AG04449 (cell line): ENCODE measurements at regions not wholly inside any gene's neighbourhood (a gene's known extent, or its start where the extent isn't known, plus 50 kb on each side); places are given as distances from the start of the nearest gene placed in this dataset.
A peak's percentile ranks its signal among the peaks of the same experiment; 100 is the strongest.

Experiments used
- CTCF ChIA-PET: fragments of 350-600 bp; formaldehyde crosslinking; extraction: SDS; loops from one replicate; lab custom pipeline; 2021; ENCODE audit warnings: antibody characterized with exemption; lab: Yijun Ruan, JAX
- POLR2A ChIA-PET: fragments of 400-600, 350-600 bp; formaldehyde crosslinking; extraction: SDS; loops from one replicate; lab custom pipeline; 2020; ENCODE audit warnings: antibody characterized with exemption, inconsistent platforms; lab: Yijun Ruan, JAX
- DNase-seq: peaks from one replicate; pipeline ENCODE4 v3.0.0-alpha.2; 2010; ENCODE audit warnings: low read depth, low spot score
- H3K4me3 ChIP-seq: 2 replicates; pipeline ENCODE4 v1.5.1; 2011; ENCODE audit warnings: low read depth, mild to moderate bottlenecking, control low read depth, low read length
- CTCF ChIP-seq: IDR thresholded peaks from one replicate; pipeline ENCODE4 v1.5.1; 2011; ENCODE audit warnings: mild to moderate bottlenecking, moderate library complexity, low read length, control low read depth, inconsistent platforms; ENCODE audit not compliant: insufficient read depth; ENCODE audit errors: missing control alignments

DNA sequence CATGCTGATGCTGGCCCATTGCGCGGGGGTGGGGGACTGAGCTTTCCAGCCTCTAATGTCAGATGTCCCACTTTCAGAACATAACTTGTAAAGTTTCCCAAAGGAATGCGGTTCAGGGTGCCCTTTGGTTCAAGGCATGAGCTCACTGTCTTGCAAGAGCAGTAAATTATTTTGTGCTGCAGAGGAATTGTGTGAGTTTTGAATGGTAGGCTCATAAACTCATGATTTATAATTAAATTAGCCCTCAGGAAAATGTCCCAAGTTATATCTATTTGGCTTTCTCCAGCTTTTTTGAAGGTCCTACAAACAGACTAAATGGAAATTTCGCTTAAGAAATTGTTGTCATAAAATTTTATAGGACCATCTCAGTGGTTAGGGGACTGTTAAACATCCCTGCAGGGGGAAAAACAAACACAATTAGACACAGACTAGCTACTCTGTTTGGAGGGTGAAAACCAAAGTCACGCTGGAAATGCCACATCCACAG is 321.8 kb downstream of the HS3ST3B1 start:
- no peak for TF ChIP-seq CTCF
- ChIA-PET CTCF (interaction anchor here (0.9 to 1.0 kb wide), 3 partner anchors 26 to 532 kb away, joined by 3 read pairs; no protein-coding TSS in a partner anchor), POLR2A (interaction anchor here (0.6 kb wide), 1 partner anchor 1347 kb away, joined by 4 read pairs; no protein-coding TSS in a partner anchor)
- DNase-seq: peak; percentile 16
- H3K4me3 ChIP-seq: no peak overlapping the region

GRCh38 chr17:14621826-14622614 is 321.1 kb downstream of the HS3ST3B1 start:
- TF ChIP-seq CTCF: no peak
- no peak for DNase-seq
- ChIA-PET CTCF (interaction anchor here (0.9 to 1.0 kb wide), 3 partner anchors 27 to 533 kb away, joined by 3 read pairs; no protein-coding TSS in a partner anchor), POLR2A (interaction anchor here (0.6 kb wide), 1 partner anchor 1346 kb away, joined by 4 read pairs; no protein-coding TSS in a partner anchor)
- H3K4me3 ChIP-seq: no peak overlapping the region

DNA sequence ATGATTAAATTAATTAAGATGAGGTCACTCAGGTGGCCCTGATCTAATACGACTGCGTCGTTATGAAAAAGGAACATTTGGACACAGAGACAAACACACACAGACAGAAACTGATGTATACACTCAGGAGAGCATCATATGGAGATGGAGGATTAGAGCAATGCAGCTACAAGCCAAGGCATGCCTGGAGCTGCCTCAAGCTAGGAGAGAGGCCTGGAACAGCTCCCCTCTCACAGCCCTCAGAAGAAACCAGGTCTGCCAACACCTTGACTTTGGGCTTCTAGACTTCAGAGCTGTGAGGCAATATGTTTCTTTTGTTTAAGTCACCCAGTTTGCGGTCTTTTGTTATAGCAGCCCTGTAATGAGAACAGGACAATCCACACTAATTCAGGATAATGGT is 318.9 kb downstream of the HS3ST3B1 start:
- POLR2A ChIA-PET: no interaction called here
- H3K4me3 ChIP-seq: no peak overlapping the region
- DNase-seq: no peak
- no peak for TF ChIP-seq CTCF
- CTCF ChIA-PET: no interaction called here

GRCh38 chr17:14616528-14616927 is 315.6 kb downstream of the HS3ST3B1 start:
- ChIA-PET POLR2A (no interaction called here), CTCF (interaction anchor here (1.0 kb wide), 1 partner anchor 310 kb away, joined by 3 read pairs; no protein-coding TSS in a partner anchor)
- peak; percentile 31 for DNase-seq
- TF ChIP-seq CTCF: no peak
- H3K4me3 ChIP-seq: no peak overlapping the region

DNA sequence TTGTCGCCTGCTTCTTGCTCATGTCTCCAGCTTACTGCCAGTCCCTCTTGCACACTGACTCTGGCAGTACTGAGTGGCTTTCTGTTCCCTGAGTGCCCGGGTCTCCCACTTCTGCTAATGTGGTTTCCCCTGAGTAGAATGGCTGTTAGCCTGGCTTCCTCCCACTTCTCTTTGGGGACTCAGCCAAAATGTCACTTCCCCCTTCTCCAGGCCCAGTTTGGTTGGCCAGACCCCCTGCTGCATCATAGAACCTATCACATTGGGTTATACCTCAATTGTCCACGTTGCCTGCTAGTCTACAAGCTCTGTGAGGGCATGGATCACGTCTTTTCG is 304.4 kb downstream of the HS3ST3B1 start:
- H3K4me3 ChIP-seq: no peak overlapping the region
- no peak for DNase-seq
- POLR2A ChIA-PET: no interaction called here
- no peak for TF ChIP-seq CTCF
- CTCF ChIA-PET: interaction anchor here (1.0 kb wide), 1 partner anchor 303 kb away, joined by 4 read pairs; no protein-coding TSS in a partner anchor

DNA sequence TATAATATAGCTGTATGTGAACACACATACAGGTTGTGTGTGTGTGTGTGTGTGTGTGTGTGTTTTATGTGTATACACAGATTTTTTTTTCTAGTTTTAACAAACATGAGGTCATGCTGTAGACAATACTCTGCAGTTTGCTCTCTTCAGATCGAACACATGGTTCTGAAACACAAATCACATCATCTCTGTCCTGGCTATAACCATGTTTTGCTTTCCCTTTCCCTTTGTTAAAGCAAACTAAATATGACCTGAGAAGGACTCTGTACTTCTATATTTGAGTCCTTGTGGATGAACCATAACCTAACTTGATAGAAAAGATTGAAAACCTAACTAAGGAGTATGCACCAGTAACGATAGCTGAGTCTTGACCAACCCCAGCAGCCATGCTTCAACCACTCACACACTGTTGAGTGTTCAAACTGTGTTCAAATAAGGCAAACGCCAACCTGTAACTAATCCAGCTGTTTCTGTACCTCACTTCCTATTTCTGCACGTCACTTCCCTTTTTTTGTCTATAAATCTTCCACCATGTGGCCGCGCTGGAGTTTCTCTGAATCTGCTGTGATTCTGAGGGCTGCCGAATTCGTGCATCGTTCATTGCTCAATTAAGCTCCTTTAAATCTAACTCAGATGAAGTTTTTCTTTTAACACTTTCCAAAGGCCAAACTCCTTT is 303.8 kb downstream of the HS3ST3B1 start:
- no peak for TF ChIP-seq CTCF
- POLR2A ChIA-PET: no interaction called here
- no peak overlapping the region for H3K4me3 ChIP-seq
- CTCF ChIA-PET: interaction anchor here (1.0 kb wide), 1 partner anchor 302 kb away, joined by 4 read pairs; no protein-coding TSS in a partner anchor
- DNase-seq: no peak
